GM10266 (cell line): ENCODE measurements at regions not wholly inside any gene's neighbourhood (a gene's known extent, or its start where the extent isn't known, plus 50 kb on each side); places are given as distances from the start of the nearest gene placed in this dataset.

Experiments
- DNase-seq: peaks from one replicate; pipeline ENCODE4 v3.0.0; 2012; ENCODE audit errors: extremely low spot score
- CTCF ChIP-seq: IDR thresholded peaks from 2 replicates; pipeline ENCODE4 v1.5.1; 2012; ENCODE audit warnings: mild to moderate bottlenecking, low read depth; ENCODE audit not compliant: control insufficient read depth, insufficient read depth; ENCODE audit errors: missing control alignments

DNA sequence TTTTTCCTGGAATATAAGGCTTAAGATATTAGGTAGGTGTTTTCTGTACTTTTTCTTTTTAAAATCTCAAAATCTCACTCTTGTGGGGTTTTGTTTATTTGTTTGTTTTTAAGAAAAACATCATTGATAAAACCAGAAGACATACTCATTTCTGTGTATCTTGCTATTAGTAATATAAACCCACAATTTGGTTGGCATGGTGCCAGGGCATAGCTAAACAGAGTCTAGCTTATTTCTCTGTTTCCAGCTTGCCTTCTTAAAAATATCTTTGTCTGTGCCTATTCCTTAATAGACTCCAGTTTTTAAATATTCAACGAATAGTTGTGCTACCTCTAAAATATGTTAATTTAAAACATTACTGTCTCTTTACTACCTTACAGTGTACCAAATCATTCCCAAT, 1121.9 kb upstream of the PCDH20 start:
- no peak for TF ChIP-seq CTCF
- DNase-seq: no peak

- DNase-seq: no peak
- TF ChIP-seq CTCF: no peak
Measured at GRCh38 chr13:62525652-62526051, 1110.0 kb upstream of the PCDH20 start.

- no peak for TF ChIP-seq CTCF
- no peak for DNase-seq
Measured at GRCh38 chr13:62524498-62524897, 1108.8 kb upstream of the PCDH20 start.

DNA sequence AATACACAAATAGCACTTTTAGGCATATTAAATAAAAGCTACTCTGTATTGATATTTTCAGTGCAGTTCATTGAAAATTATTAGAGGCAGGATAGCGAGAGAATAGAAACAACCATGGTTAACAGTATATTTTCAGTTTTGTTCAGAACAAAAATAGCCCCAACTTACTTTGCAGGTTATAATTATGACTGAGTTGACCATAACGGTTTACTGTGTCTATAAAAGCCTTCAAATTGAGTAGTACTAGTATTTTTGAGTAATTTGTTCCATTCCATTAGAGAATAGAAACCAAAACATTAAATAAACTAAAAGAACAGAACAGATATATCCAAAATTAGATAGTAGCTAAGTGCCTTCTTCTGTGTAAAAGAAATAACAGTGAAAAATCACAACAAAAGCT, 1108.4 kb upstream of the PCDH20 start:
- TF ChIP-seq CTCF: no peak

DNA sequence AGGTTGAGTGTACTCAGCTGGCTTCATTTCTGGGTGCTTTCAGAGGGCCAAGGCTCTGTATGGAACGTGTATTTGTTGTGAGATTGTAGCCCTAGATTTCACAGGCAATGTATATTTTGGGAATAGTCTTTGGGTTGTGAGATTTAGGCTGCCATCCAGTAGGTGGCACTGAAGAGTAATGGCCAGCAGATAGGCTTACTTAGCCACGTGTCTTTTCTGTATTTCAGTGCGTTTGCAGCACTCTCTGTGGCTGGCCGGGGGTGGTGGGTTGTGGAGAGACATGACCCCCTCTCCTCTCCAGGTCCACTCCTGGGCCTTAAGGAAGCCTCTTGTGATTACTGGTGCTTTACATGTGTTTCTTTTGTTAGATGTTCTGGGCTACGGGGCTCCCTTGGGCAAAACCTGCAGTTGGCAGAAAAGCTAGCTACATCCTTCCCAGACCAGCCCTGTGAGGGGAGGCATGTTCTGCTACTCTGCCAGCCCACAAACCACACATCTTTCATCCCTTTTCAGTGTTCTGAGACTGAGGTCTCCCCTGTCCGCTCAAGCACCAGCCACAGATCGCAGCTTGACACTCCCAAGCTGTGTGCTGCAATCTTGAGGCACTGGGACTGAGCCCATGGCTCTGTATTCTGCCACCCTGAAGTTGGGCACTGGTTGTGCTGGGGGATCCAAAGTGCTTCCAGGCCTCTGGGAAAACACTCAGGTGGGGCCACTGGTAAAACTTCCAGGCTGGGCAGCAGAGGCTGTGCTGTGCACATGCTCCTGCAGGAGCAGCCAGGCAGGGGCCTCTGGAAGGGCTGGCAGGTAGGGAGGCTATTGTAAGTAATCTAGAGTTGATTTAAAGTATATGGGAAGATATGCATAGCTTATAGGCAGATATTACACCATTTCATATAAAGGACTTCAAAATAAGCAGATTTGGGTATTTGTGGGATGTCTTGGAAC, 1096.8 kb upstream of the PCDH20 start:
- peak; percentile 87 for TF ChIP-seq CTCF
- peak; percentile 25 for DNase-seq

More for the DNA sequence above, 1108.4 kb upstream of the PCDH20 start:
- peak; percentile 20 for DNase-seq

- no peak for TF ChIP-seq CTCF
- DNase-seq: no peak
Measured at GRCh38 chr13:62510906-62511655, 1095.4 kb upstream of the PCDH20 start.
